IMR-90 (cell line): ENCODE measurements at regions not wholly inside any gene's neighbourhood (a gene's known extent, or its start where the extent isn't known, plus 50 kb on each side); places are given as distances from the start of the nearest gene placed in this dataset.

Source experiments
- ATAC-seq: fragments of 200-7000 bp; cut with Tn5 transposase; 2 replicates; pipeline ENCODE4 v1.9.1; 2020; ENCODE audit warnings: low read depth, mild to moderate bottlenecking, moderate library complexity
- BruUV-seq: library from RNA; stranded (reverse); fragments of 400-500 nt; replicated peaks from 2 replicates; lab custom pipeline; 2021; lab: Mats Ljungman, UMichigan
- CTCF ChIA-PET: fragments of 300-600 bp; formaldehyde crosslinking; extraction: SDS; loops from one replicate; lab custom pipeline; 2021; ENCODE audit warnings: antibody characterized with exemption; lab: Yijun Ruan, JAX
- POLR2A ChIA-PET: fragments of 300-600 bp; sonication (Branson Sonifier 250); formaldehyde crosslinking; loops from one replicate; lab custom pipeline; 2022; ENCODE audit warnings: antibody characterized with exemption; ENCODE audit not compliant: unreplicated experiment; lab: Charles Lee
- DNase-seq: peaks from one replicate; pipeline ENCODE4 v3.0.0; 2013
- H2AFZ ChIP-seq: replicated peaks from 2 replicates; pipeline ENCODE3; 2013; ENCODE audit warnings: low read length, mild to moderate bottlenecking; ENCODE audit not compliant: poor library complexity
- H2AK5ac ChIP-seq: 2 replicates; pipeline ENCODE4 v1.6.1; 2013; ENCODE audit warnings: low read depth, low read length, inconsistent platforms
- H2AK9ac ChIP-seq: replicated peaks from 2 replicates; pipeline ENCODE3; 2013; ENCODE audit warnings: mild to moderate bottlenecking, low read depth, low read length, moderate library complexity; ENCODE audit not compliant: poor library complexity
- H2BK120ac ChIP-seq: 2 replicates; pipeline ENCODE4 v1.6.1; 2013; ENCODE audit warnings: low read depth, low read length, inconsistent platforms
- H2BK15ac ChIP-seq: 3 replicates; pipeline ENCODE4 v1.6.1; 2013; ENCODE audit warnings: low read depth, low read length, inconsistent platforms
- H2BK20ac ChIP-seq: 2 replicates; pipeline ENCODE4 v1.6.1; 2013; ENCODE audit warnings: low read depth, mild to moderate bottlenecking, inconsistent platforms, low read length, moderate library complexity
- H2BK5ac ChIP-seq: 2 replicates; pipeline ENCODE4 v1.6.1; 2013; ENCODE audit warnings: mild to moderate bottlenecking, low read depth, low read length, inconsistent platforms; ENCODE audit not compliant: poor library complexity, severe bottlenecking
- H3K14ac ChIP-seq: replicated peaks from 2 replicates; pipeline ENCODE4 v1.6.1; 2013; ENCODE audit warnings: low read depth, low read length, inconsistent platforms
- H3K18ac ChIP-seq: 2 replicates; pipeline ENCODE4 v1.6.1; 2013; ENCODE audit warnings: low read depth, low read length, control low read depth
- H3K23ac ChIP-seq: 2 replicates; pipeline ENCODE4 v1.6.1; 2013; ENCODE audit warnings: low read depth, low read length, inconsistent platforms
- H3K27ac ChIP-seq: 2 replicates; pipeline ENCODE4 v1.5.1; 2013; ENCODE audit warnings: mild to moderate bottlenecking, control low read depth, low read length; ENCODE audit not compliant: insufficient read depth
- H3K27me3 ChIP-seq: 2 replicates; pipeline ENCODE4 v1.6.1; 2013; ENCODE audit warnings: low read length; ENCODE audit not compliant: control insufficient read depth, insufficient read depth
- H3K36me3 ChIP-seq: 2 replicates; pipeline ENCODE4 v1.6.1; 2013; ENCODE audit warnings: low read length, mixed read lengths; ENCODE audit not compliant: control insufficient read depth, insufficient read depth
- H3K4ac ChIP-seq: 2 replicates; pipeline ENCODE4 v1.6.1; 2013; ENCODE audit warnings: low read depth, low read length, inconsistent platforms
- H3K4me1 ChIP-seq: 2 replicates; pipeline ENCODE4 v1.6.1; 2013; ENCODE audit warnings: low read length, mixed read lengths; ENCODE audit not compliant: control insufficient read depth, insufficient read depth
- H3K4me2 ChIP-seq: 2 replicates; pipeline ENCODE4 v1.6.1; 2013; ENCODE audit warnings: low read depth, mild to moderate bottlenecking, control low read depth, low read length, moderate library complexity
- H3K4me3 ChIP-seq: 2 replicates; pipeline ENCODE4 v1.5.1; 2013; ENCODE audit warnings: low read depth, mild to moderate bottlenecking, control low read depth, low read length, moderate library complexity; ENCODE audit not compliant: insufficient read depth
- H3K56ac ChIP-seq: 2 replicates; pipeline ENCODE4 v1.6.1; 2013; ENCODE audit warnings: low read length, inconsistent platforms; ENCODE audit not compliant: insufficient read depth; ENCODE audit errors: extremely low read depth
- H3K79me1 ChIP-seq, 2 experiments: 2 replicates each; pipeline ENCODE4 v1.6.1; 2013; ENCODE audit warnings: low read length in 2 of 2, inconsistent platforms in 1 of 2, low read depth in 1 of 2
- H3K9ac ChIP-seq: 2 replicates; pipeline ENCODE4 v1.6.1; 2013; ENCODE audit warnings: low read depth, low read length, control low read depth
- H3K9me1 ChIP-seq: 2 replicates; pipeline ENCODE4 v1.6.1; 2013; ENCODE audit warnings: low read length, inconsistent platforms; ENCODE audit not compliant: insufficient read depth
- H3K9me3 ChIP-seq: 2 replicates; pipeline ENCODE4 v1.6.1; 2013; ENCODE audit warnings: low read length; ENCODE audit not compliant: control insufficient read depth, insufficient read depth
- H4K20me1 ChIP-seq: 2 replicates; pipeline ENCODE4 v1.6.1; 2013; ENCODE audit warnings: low read length, inconsistent platforms; ENCODE audit not compliant: insufficient read depth
- H4K5ac ChIP-seq: 2 replicates; pipeline ENCODE4 v1.6.1; 2013; ENCODE audit warnings: mild to moderate bottlenecking, low read depth, low read length, control low read depth
- H4K8ac ChIP-seq, 2 experiments: 2 replicates each; pipeline ENCODE4 v1.6.1; 2013; ENCODE audit warnings: low read depth in 2 of 2, low read length in 2 of 2, control low read depth in 1 of 2, inconsistent platforms in 1 of 2
- H4K91ac ChIP-seq: 2 replicates; pipeline ENCODE4 v1.6.1; 2013; ENCODE audit warnings: low read depth, low read length, inconsistent platforms; ENCODE audit not compliant: insufficient read depth
- CHD1 ChIP-seq: IDR thresholded peaks from 2 replicates; pipeline ENCODE4 v1.6.1; 2012; ENCODE audit warnings: low read depth, low read length, improper control_type of control experiment
- ELK1 ChIP-seq: fragments of 150-350 bp; IDR thresholded peaks from 2 replicates; pipeline ENCODE4 v1.6.1; 2016; ENCODE audit warnings: low read depth, mild to moderate bottlenecking, low read length, moderate library complexity, borderline replicate concordance
- FOS ChIP-seq: fragments of 150-350 bp; IDR thresholded peaks from 2 replicates; pipeline ENCODE4 v1.6.1; 2016; ENCODE audit warnings: low read depth, low read length
- RFX5 ChIP-seq: IDR thresholded peaks from 2 replicates; pipeline ENCODE4 v1.8.0; 2012; ENCODE audit warnings: low read depth, mild to moderate bottlenecking, low read length, moderate library complexity
- USF2 ChIP-seq: fragments of 150-350 bp; IDR thresholded peaks from 2 replicates; pipeline ENCODE4 v1.6.1; 2017; ENCODE audit warnings: mild to moderate bottlenecking, antibody characterized with exemption, low read length, low read depth
- dilution Hi-C: fragments of 300-500 bp; cut with HindIII; formaldehyde crosslinking; loops from one replicate; pipeline ENCODE4 v1.14.3; 2018; ENCODE audit warnings: low sequenced_read_pairs; ENCODE audit not compliant: unreplicated experiment
- in situ Hi-C: fragments of 300-500 bp; cut with MboI; formaldehyde crosslinking; loops from 3 replicates; pipeline ENCODE4 v1.14.3; 2019; ENCODE audit warnings: low sequenced_read_pairs, inconsistent platforms, mixed read lengths
- intact Hi-C: fragments of 100-400 bp; cut with micrococcal nuclease; formaldehyde crosslinking; loops from 2 replicates; pipeline ENCODE4 v1.10.0; 2022

- Histone ChIP-seq H4K91ac (no peak overlapping the region), H2BK15ac (no peak overlapping the region), H2AK5ac (no peak overlapping the region), H3K18ac (no peak overlapping the region), H3K9ac (no peak overlapping the region), H3K4me3 (no peak overlapping the region), H2BK120ac (no peak overlapping the region), H4K8ac (no peak overlapping the region), H3K14ac (no peak overlapping the region), H2BK5ac (no peak overlapping the region), H3K4me2 (no peak overlapping the region), H3K79me1 (no peaks in the 10 kb centered on the region), H2AFZ (no peak overlapping the region), H3K36me3 (no peaks in the 10 kb centered on the region), H3K4me1 (peaks cover 7% of the 10 kb centered on the region), H2AK9ac (no peak overlapping the region), H3K4ac (no peak overlapping the region), H3K56ac (no peak overlapping the region), H3K9me1 (peaks cover 10% of the 10 kb centered on the region), H3K27me3 (no peaks in the 10 kb centered on the region; the same call in 1 of the 2 replicates), H3K9me3 (no peaks in the 10 kb centered on the region), H3K23ac (no peak overlapping the region), H4K20me1 (no peaks in the 10 kb centered on the region), H3K27ac (no peak overlapping the region), H2BK20ac (no peak overlapping the region), H4K5ac (no peak overlapping the region)
- BruUV-seq = no TSS peak
- ATAC-seq (no peak), DNase-seq (no peak)
- TF ChIP-seq USF2 = no peak
- no peak for TF ChIP-seq CHD1
- no peak for TF ChIP-seq ELK1
- no peak for TF ChIP-seq RFX5
- no peak for TF ChIP-seq FOS
- in situ Hi-C loops (no loop called here), intact Hi-C loops (loop anchor here (1.0 kb wide), 1 partner anchor 27 kb away; no protein-coding TSS in a partner anchor), dilution Hi-C loops (no loop called here)
- POLR2A ChIA-PET = no interaction called here
- CTCF ChIA-PET = no interaction called here
Observed at GRCh38 chr10:6319119-6319518, 116.4 kb downstream of the PFKFB3 start.
